ENCODE measurements at regions not wholly inside any gene's neighbourhood (a gene's known extent, or its start where the extent isn't known, plus 50 kb on each side); places are given as distances from the start of the nearest gene placed in this dataset.
"Not testable (repeated sequence)": the region's sequence is repeated elsewhere in the genome, so short reads cannot be mapped to it uniquely, and the experiment has no call there.

- DNase-seq (ENCODE audit: low read depth), result no peak
These were observed 50.9 kb upstream of the WARS2 start for GRCh38 chr1:119191325-119191724.

- no peak for DNase-seq (ENCODE audit: low read depth)
These were observed 63.9 kb upstream of the WARS2 start for GRCh38 chr1:119204197-119204960.

GRCh38 chr1:119204961-119205357 is 64.5 kb upstream of the WARS2 start:
- no peak for DNase-seq (ENCODE audit: low read depth)

GRCh38 chr1:119209061-119209460 is 68.6 kb upstream of the WARS2 start:
- DNase-seq (ENCODE audit: low read depth), result no peak

- DNase-seq (ENCODE audit: low read depth), result no peak
These were observed 69.3 kb upstream of the WARS2 start for GRCh38 chr1:119209596-119210295.

- no peak for DNase-seq (ENCODE audit: low read depth)
These were observed 69.8 kb upstream of the WARS2 start for GRCh38 chr1:119210296-119210649.

- not testable (repeated sequence) for DNase-seq (ENCODE audit: low read depth)
These were observed 72.8 kb upstream of the WARS2 start for GRCh38 chr1:119213213-119213612.

GRCh38 chr1:119214961-119215360 is 74.5 kb upstream of the WARS2 start:
- not testable (repeated sequence) for DNase-seq (ENCODE audit: low read depth)

- no peak for DNase-seq (ENCODE audit: low read depth)
These were observed 76.9 kb upstream of the WARS2 start for GRCh38 chr1:119217309-119217828.

- no peak for DNase-seq (ENCODE audit: low read depth)
These were observed 79.3 kb upstream of the WARS2 start for GRCh38 chr1:119219711-119220110.

- peak; percentile 2 for DNase-seq (ENCODE audit: low read depth)
These were observed 80.5 kb upstream of the WARS2 start for GRCh38 chr1:119220991-119221390.

GRCh38 chr1:119222271-119222670 is 81.8 kb upstream of the WARS2 start:
- no peak for DNase-seq (ENCODE audit: low read depth)

GRCh38 chr1:119225265-119225664 is 84.8 kb upstream of the WARS2 start:
- no peak for DNase-seq (ENCODE audit: low read depth)

- no peak for DNase-seq (ENCODE audit: low read depth)
These were observed 85.4 kb upstream of the WARS2 start for GRCh38 chr1:119225831-119226230.

- no peak for DNase-seq (ENCODE audit: low read depth)
These were observed 85.9 kb upstream of the WARS2 start for GRCh38 chr1:119226321-119226720.

- no peak for DNase-seq (ENCODE audit: low read depth)
These were observed 86.5 kb upstream of the WARS2 start for GRCh38 chr1:119226913-119227312.

- no peak for DNase-seq (ENCODE audit: low read depth)
These were observed 87.0 kb upstream of the WARS2 start for GRCh38 chr1:119227456-119227855.

GRCh38 chr1:119228335-119229080 is 88.1 kb upstream of the WARS2 start:
- DNase-seq (ENCODE audit: low read depth), result no peak

GRCh38 chr1:119235120-119235519 is 94.7 kb upstream of the WARS2 start:
- DNase-seq (ENCODE audit: low read depth), result no peak

GRCh38 chr1:119245881-119246280 is 105.4 kb upstream of the WARS2 start:
- no peak for DNase-seq (ENCODE audit: low read depth)

GRCh38 chr1:119249283-119249682 is 108.8 kb upstream of the WARS2 start:
- no peak for DNase-seq (ENCODE audit: low read depth)

GRCh38 chr1:119250299-119250698 is 109.8 kb upstream of the WARS2 start:
- DNase-seq (ENCODE audit: low read depth), result no peak

- DNase-seq (ENCODE audit: low read depth), result no peak
These were observed 111.3 kb upstream of the WARS2 start for GRCh38 chr1:119251751-119252150.
